ENCODE measurements at regions not wholly inside any gene's neighbourhood (a gene's known extent, or its start where the extent isn't known, plus 50 kb on each side); places are given as distances from the start of the nearest gene placed in this dataset.
"Not testable (repeated sequence)": the region's sequence is repeated elsewhere in the genome, so short reads cannot be mapped to it uniquely, and the experiment has no call there.

DNA sequence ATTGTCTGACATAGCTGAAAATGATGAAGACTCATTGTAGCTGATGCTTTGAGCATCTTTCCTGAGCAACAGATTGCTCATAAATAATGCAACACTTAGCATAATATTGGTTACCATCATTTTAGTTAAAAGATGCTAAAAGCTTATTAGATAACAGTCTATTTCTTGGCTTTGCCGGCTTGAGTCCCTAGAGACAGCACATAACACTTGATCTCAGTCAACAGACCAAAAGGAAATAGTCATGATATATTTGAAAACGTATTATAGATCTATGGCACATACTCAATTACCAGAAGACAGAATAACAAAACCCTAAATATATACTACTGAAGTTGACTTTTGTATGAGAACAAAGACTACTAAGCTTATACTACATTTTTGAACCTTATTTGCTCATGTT, 846.7 kb upstream of the EPHA5 start:
- no peak for DNase-seq

DNA sequence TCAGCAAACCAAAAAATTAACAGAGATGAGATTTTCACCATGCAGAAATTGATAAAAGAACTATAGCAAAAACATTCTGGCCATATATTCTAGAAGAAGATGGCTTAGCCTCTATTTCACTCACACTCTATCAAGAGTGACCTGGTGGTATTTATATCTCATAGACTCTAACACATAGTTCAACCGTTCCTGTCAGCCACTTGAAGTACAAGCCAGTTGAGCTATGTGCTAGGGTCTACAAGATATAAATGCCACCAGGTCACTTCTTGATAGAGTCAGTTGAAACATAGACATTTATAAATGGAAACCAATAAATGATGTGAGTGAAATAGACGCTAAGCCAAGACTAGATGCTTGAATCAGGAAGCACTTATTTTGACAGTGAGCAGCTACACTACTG, 836.7 kb upstream of the EPHA5 start:
- no peak for DNase-seq

DNA sequence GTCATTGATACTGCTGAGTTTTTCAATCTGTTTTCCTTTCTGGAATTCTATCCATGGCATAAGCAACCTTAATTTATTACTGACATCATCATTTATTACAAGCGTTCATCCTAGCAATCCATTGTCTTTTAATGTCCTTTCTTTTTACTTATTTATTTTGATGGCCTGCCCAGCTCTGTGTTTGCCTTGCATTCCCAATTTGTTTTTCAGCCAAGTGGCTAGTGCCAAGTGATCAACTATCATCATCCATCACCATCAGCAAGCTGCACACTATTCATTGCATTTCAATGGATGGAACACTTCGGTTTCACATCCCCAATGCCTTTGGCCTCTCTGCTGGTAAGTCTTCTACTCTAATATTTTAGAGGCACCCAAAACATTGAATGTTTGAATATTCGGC, 831.7 kb upstream of the EPHA5 start:
- DNase-seq, result peak; percentile 25 to 43

DNA sequence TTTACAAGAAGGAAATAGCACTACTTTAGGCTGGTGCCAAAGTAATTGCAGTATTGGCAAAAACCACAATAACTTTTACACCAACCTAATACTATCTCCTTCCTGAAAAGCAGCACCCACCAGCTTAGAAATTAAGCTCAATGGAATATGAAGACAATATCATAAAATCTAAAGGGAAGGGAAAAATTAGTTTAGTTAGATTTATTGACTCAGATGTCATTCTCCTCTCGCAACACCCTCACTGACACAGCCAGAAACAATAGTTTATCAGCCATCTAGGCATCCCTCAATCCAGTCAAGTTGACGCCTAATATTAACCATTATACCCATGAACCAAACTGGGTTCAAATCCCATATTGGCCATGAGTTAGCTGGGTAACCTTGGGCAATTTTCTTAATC, 820.4 kb upstream of the EPHA5 start:
- no peak for DNase-seq

DNA sequence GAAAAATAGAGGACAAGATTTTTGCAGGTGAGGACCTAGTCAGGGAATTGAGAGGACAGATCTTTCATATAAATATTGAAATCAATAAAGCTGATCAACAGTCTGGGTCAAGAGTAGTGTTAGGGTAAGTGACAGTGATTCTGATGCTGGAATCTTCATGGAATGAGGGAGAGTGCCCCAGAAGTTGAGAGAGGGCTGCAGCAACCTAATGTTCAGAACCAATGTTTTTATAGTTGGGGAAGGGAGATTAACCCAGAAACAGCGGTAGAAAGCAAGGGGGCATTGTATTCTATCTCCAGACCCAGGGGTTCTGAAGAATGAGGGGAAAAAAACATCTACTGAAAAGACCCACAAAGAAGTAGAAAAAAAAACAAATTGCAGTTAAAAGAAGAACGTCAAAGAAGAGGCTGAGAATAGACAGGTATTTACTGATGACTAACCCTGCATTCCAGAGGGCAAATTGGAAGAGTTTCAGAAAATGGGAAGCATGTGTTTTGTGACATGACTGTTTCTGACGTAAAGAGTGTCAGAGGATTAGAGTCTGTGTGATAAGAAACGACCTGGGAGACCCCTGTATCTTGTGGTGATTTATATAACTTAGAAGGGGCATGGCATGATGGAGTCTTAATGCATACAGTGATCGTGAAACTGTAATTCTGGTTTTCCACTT, 819.6 kb upstream of the EPHA5 start:
- no peak for DNase-seq

DNA sequence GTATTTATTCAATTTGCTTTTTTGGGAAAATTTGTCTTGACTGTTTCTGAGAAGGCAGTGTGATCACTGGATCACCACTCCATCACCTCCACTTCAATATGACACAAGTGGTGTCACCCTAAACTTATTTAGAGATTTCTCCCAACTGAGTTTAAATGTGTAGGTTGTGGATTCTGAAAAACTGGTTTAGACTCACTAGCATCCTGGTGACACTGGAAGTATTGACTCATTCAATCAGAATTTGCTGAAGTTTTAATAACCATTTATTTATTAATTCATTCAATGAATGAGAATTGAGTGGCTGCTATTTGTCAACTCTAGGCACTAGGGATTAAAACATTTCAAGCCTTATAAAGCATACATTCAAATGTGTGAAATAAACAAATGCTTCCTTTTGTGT, 819.1 kb upstream of the EPHA5 start:
- DNase-seq, result no peak

DNA sequence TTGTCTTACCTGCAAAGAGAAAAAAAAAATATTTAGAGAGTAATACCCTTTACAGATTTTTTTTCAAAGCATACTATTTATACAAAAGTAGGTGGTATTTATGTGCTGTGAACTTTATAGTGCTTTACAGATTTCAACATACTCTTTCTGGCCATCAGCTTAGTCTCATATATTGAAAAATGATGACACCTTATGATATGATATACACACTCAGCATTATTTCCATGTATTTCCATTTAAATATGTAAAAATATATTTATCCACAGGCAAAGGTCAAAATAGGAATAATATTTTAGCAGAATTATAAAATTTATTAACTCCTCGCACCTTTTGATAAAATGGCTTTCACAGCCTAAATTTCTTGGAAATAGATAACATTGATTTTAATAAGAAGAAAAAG, 815.8 kb upstream of the EPHA5 start:
- no peak for DNase-seq

DNA sequence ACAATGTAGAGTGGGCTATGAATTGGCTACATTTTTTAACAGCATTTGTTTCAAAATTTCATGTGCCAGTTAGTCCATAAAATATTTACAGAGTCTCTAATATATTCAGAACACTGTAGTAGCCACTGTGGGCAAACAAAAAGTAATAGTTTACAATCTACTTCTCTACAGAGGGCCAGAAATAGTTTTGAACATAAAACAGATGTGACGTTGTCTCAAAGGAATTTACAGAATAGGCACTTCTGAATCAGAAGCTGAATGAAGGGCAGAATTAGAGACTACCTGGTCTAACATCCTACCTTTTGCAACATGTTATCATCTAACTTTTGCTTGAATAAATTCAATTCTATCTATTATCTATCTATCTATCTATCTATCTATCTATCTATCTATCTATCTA, 811.9 kb upstream of the EPHA5 start:
- DNase-seq, result no peak

DNA sequence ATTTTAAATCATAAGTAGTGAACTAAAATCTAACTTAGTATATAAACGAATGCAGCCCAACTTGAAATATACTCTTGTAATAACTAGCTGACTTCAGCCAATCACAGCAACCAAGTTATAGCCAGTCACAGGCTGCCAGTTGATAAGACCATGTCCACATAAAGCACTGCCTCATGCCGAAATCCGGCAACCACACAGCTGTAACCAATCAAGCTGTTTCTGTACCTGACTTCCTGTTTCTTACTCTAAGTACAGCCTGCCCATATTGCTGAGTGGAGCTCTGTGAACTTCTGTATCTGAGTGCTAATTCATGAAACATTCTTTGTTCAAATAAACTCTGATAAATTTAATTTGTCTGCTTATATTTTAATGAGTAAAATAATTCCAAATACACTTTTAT, 805.3 kb upstream of the EPHA5 start:
- DNase-seq, result no peak

DNA sequence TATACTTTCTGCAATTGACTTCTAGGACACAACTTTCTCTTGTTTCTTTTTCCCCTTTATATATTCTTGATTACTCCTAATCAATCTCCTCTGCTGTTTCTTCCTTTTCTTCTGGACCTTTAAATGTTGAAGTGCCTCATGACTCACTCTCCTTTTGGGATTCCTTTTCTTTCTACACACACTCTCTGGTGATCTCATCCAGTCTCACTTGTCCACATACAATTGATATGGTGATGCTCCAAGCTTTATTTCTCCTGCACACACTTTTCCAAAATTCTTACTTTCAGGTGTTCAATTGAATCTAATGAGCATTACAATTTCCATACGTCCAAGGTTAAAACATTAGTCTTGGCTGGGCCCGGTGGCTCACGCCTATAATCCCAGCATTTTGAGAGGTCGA, 794.8 kb upstream of the EPHA5 start:
- DNase-seq, result no peak

DNA sequence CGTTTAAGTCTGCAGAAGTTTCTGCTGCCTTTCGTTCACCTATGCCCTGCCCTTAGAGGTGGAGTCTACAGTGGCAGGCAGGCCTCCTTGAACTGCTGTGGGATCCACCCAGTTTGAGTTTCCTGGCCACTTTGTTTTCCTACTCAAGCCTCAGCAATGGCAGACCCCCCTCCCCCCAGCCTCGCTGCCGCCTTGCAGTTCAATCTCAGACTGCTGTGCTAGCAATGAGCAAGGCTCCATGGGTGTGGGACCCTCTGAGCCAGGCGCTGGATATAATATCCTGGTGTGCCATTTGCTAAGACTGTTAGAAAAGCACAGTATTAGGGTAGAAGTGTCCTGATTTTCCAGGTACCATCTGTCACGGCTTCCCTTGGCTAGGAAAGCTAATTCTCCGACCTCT, 792.6 kb upstream of the EPHA5 start:
- not testable (repeated sequence) for DNase-seq

DNA sequence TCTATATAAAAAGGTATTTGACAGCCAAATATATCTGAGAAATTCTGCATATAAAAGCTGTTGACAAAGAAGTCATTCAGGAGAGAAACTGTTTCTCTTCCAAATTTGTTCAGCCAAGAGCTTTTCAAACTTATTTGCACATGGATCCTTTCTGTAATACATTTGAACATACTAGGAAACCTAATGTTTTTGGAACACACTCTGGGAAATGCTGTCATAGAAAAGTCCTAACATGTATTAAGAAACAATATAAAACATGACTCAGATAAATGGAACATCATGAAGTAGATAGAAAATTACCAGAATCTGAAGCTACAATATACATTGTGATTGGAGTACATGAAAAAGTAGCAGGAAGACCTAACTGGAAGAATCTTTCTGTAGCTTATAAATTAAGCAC, 781.5 kb upstream of the EPHA5 start:
- DNase-seq, result no peak

DNA sequence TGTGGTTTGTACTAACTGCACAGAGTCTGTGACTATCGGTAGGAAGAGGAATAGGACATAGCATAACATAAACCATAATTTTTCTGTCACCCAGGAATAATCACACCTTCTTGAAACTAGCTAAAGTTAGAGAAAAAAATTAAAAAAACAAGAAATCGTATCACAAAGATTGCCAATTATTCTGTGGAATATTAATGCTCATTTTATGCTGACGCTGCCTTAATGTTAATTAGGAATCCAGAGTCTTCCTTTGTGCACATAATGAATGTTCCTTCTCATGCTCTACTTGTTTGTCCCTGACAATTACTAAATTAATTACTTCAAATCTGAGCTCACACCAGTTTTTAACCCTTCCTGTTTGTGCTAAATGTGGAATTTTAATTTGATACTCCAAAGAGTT, 772.7 kb upstream of the EPHA5 start:
- DNase-seq, result no peak

DNA sequence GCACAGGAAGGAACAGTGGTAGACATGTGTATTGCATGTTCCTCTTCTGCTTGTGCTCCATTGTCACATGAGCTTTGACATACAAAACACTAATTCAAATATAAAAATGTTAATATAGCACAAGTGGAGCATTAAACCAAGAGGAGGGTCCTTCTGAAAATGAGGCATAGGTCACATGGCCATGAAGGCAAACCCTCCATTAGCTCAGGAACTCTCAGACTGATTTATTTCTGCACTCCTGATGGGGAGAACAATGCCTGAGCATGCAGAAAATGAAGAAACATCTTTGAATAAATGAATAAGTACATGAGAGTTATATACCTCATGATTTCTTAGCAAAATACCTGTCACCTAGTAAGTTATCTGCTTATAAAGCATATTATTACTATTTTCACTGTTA, 769.2 kb upstream of the EPHA5 start:
- DNase-seq, result no peak

DNA sequence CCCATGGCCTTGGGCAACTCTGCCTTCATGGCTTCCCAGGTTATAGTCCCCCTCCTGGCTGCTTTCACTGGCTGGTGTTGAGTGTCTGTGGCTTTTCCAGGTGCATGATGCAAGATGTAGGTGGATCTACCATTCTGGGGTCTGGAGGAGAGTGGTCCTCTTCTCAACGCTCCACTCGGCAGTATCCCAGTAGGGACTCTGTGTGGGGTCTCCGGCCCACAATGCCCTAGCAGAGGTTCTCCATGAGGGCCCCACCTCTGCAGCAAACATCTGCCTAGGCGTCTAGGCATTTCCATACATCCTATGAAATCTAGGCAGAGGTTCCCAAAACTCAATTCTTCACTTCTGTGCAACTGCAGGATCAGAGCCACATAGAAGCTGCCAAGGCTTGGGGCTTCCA, 763.4 kb upstream of the EPHA5 start:
- DNase-seq, result no peak

DNA sequence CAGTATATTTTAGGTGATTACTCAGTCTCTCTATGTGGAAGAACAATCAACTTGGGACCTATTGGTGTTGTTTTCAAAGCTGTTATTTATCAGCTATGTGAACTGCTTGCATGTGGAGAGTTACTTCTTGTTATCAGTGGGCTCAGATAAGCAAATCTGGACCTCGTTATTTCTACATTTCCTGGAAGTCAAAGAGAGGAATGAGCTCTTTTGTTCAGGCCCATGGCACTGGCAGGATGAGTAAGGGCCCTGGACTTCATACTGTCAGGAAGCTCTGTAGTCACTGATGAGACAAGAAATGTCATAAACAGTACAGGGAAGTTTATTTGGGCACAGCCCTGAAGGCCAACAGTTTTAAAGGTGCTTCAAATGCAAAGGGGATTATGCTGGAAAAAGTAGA, 760.6 kb upstream of the EPHA5 start:
- DNase-seq, result no peak

DNA sequence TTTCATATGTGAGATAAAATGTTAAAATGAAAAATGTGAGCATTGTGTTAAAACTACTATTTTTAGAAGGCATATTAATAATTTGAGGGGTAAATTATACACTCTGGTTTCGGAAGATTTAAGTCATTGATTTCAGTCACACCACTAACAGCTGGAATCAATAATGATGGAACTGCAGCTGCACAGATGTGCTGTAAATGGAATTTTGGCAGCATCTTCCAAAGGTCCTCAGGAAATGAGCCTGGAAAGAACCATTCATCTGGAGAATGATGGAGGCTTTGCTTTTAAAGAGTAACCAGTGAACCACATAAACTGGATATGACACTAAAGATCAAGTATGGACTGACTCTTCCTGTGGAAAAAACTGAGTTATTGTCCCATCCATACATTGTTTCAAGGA, 759.0 kb upstream of the EPHA5 start:
- DNase-seq, result no peak

DNA sequence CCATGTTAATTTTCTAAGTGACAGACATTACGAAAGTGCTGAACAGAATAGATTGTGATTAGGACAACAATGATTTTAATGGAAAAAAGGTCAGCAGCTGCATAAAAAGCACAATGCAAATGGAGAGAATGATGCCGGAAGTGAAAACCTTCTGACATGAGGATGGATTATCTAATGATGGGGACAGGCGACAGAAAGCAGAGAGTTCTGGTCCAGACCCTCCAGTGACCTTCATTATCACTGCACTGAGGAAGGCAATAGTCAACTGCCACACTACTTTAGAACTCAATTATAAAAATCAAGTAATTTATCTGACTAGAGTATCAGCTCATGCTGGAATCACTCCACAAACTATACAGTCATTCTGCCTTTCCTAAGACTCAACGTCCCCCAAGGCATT, 746.1 kb upstream of the EPHA5 start:
- DNase-seq, result no peak

DNA sequence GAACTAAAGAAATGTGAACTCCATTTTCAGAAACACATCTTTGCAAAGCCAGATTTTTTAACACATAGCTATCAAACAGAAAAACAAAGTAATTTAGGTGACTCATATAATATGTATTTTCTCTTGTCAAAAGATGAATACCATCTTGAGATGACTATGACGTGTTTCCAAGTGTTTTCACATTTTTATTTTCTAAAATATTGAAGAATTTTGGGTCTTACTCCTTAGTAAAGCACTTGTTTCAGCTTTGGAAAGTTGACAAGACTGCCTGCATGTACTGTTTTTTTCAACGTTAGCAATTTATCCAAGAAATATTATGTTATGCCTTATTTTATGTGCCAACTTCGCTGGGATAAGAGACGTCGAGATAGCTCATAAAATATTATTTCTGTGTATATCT, 733.9 kb upstream of the EPHA5 start:
- DNase-seq, result no peak

DNA sequence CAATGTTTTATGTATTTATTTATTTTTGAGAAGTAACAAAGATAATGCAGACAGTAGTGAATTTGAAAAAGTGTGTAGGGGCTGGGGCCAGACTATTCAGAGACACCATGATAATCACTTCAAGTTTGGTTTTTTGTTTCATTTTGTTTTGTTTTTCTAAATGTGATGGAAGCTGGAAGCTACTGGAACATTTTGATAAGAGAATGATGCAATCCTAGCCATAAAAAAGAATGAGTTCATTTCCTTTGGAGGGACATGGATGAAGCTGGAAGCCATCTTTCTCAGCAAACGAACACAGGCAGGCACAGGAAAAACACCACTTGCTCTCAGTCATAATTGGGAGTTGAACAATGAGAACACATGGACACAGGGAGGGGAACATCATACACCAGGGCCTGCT, 706.6 kb upstream of the EPHA5 start:
- no peak for DNase-seq

DNA sequence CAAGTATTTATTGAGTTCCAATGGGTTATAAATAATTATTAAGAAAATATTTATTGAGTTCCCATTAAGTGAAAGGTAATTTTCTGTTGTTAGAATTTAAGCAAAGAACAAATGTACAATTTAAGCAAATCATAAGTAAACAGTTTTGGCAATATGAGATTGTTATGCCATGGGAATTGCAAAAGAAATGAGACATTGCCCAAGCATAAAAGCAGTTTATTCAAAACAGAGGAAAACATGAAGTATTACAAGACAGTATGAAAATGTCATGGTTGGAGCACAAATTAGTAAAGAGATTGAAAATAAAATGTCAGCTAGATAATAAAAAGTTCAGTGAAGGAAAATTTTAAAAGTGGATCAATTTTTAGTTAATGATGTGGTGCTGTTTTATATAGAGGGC, 706.1 kb upstream of the EPHA5 start:
- DNase-seq, result no peak

DNA sequence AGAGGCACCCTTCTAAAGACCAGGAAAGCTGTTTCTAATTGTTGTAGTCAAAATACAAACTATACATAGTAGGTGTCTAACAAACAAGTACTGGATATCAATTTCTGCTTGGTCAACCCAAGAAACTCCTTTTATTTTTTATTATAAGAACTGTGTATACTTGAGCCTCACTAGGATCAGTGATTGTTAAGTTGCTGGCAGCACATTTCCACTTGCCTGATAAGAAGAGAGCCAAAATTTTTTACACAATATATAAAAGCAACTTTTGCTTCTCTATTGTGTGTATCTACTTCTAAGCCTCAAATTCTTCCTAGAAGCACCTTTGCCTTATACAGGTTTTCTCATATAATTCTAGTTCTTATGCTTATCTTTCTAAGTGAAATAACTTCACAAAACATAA, 703.0 kb upstream of the EPHA5 start:
- DNase-seq, result no peak

DNA sequence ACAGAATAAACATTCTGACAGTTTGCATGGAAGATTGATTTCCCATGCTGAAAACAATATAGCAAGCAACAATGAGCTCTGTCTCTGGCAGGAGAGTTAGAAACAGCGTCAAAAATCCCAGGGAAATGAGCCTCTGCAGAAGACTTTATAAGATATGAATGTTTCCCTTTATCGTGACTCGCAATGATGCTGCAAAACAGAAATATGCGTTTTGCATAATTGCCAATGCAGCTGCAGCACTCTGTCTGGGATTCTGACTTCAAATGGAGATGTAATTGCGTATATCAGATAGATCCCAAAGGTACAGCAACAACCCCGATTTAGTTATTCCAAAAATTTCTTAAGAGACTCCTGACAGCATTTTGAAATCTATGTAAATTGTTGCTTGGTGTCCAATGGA, 702.4 kb upstream of the EPHA5 start:
- DNase-seq, result no peak

DNA sequence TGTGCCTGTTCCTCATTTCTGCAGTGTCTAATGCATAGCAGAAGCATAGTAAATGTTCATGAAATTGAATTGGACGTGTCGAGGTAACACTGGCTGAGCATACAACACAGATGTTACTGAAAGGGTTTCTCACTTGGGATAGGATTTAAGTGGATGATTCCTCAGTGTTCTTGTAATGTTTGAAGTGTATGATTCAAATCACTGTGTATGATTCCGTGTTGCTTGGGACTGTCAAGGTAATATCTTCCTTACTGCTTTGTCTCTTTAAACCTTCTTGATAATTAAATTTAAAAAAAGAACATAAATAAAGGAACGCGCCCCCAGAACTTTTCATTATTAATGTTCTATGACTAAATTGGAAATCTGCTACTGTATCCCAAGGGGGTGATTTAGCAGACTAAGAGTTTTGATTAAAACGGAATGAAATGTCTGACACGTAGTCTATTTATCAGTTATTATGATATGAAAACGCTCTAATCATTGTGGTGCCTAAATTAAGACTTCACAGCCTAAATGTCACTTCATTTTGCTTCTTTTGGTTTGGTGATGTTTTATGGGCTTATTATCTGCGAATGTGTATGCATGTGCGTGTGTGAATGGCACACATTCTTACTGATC, 696.9 kb upstream of the EPHA5 start:
- DNase-seq, result no peak

DNA sequence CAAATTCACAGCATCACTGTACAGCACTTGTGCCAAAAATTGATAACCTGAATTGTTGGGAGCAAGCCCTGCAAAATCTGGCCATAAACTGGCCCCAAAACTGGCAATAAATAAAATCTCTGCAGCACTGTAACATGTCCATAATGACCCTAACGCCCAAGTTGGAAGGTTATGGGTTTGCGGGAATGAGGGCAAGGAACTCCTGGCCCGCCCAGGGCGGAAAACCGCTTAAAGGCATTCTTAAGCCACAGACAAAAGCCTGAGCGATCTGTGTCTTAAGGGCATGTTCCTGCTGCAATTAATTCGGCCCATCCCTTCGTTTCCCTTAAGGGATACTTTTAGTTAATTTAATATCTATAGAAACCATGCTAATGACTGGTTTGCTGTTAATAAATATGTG, 690.1 kb upstream of the EPHA5 start:
- not testable (repeated sequence) for DNase-seq
